ENCODE measurements at regions not wholly inside any gene's neighbourhood (a gene's known extent, or its start where the extent isn't known, plus 50 kb on each side); places are given as distances from the start of the nearest gene placed in this dataset.
"Not testable (repeated sequence)": the region's sequence is repeated elsewhere in the genome, so short reads cannot be mapped to it uniquely, and the experiment has no call there.

DNA sequence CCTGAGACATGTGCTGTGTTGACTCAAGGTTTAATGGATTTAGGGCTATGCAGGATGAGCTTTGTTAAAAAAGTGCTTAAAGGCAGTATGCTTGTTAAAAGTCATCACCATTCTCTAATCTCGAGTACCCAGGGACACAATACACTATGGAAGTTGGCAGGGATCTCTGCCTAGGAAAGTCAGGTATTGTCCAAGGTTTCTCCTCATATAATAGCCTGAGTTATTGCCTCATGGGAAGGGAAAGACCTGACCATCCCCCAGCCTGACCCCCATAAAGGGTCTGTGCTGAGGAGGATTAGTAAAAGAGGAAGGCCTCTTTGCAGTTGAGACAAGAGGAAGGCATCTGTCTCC is 109.7 kb downstream of the ZNF486 start:
- TF ChIP-seq POLR2A (IDR thresholded peaks at IDR 0.05) = not testable (repeated sequence)
- TF ChIP-seq, protein P1, sequence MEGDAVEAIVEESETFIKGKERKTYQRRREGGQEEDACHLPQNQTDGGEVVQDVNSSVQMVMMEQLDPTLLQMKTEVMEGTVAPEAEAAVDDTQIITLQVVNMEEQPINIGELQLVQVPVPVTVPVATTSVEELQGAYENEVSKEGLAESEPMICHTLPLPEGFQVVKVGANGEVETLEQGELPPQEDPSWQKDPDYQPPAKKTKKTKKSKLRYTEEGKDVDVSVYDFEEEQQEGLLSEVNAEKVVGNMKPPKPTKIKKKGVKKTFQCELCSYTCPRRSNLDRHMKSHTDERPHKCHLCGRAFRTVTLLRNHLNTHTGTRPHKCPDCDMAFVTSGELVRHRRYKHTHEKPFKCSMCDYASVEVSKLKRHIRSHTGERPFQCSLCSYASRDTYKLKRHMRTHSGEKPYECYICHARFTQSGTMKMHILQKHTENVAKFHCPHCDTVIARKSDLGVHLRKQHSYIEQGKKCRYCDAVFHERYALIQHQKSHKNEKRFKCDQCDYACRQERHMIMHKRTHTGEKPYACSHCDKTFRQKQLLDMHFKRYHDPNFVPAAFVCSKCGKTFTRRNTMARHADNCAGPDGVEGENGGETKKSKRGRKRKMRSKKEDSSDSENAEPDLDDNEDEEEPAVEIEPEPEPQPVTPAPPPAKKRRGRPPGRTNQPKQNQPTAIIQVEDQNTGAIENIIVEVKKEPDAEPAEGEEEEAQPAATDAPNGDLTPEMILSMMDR (IDR thresholded peaks at IDR 0.05 in 8 of 11, conservative IDR thresholded peaks at IDR 0.05 in 3 of 11) = not testable (repeated sequence)
